Fibroblast of peridontal ligament (primary cell): ENCODE measurements at regions not wholly inside any gene's neighbourhood (a gene's known extent, or its start where the extent isn't known, plus 50 kb on each side); places are given as distances from the start of the nearest gene placed in this dataset.

Source experiments
- DNase-seq: peaks from one replicate; pipeline ENCODE4 v3.0.0-alpha.2; 2010; ENCODE audit errors: extremely low read depth

- peak; percentile 32 for DNase-seq
Measured at GRCh38 chr2:18829976-18830375, 240.6 kb upstream of the NT5C1B start.

GRCh38 chr2:18829251-18829902 lies 240.0 kb upstream of the NT5C1B start:
- peak; percentile 45 for DNase-seq

GRCh38 chr2:18828296-18828695 lies 238.9 kb upstream of the NT5C1B start:
- DNase-seq: no peak

- no peak for DNase-seq
Measured at GRCh38 chr2:18825838-18826237, 236.5 kb upstream of the NT5C1B start.

- no peak for DNase-seq
Measured at GRCh38 chr2:18824915-18825314, 235.5 kb upstream of the NT5C1B start.

GRCh38 chr2:18824325-18824790 lies 235.0 kb upstream of the NT5C1B start:
- no peak for DNase-seq

GRCh38 chr2:18821431-18821830 lies 232.1 kb upstream of the NT5C1B start:
- no peak for DNase-seq

- DNase-seq: peak; percentile 17
Measured at GRCh38 chr2:18820966-18821365, 231.6 kb upstream of the NT5C1B start.

GRCh38 chr2:18819566-18819965 lies 230.2 kb upstream of the NT5C1B start:
- no peak for DNase-seq

GRCh38 chr2:18814387-18814786 lies 225.0 kb upstream of the NT5C1B start:
- DNase-seq: peak; percentile 93

- DNase-seq: no peak
Measured at GRCh38 chr2:18804536-18804935, 215.2 kb upstream of the NT5C1B start.

GRCh38 chr2:18803141-18803939 lies 214.0 kb upstream of the NT5C1B start:
- DNase-seq: no peak

- DNase-seq: no peak
Measured at GRCh38 chr2:18800240-18800971, 211.0 kb upstream of the NT5C1B start.

GRCh38 chr2:18799397-18799796 lies 210.0 kb upstream of the NT5C1B start:
- DNase-seq: no peak

GRCh38 chr2:18797133-18797845 lies 207.9 kb upstream of the NT5C1B start:
- DNase-seq: no peak

- DNase-seq: peak; percentile 84
Measured at GRCh38 chr2:18795906-18796305, 206.5 kb upstream of the NT5C1B start.

- DNase-seq: no peak
Measured at GRCh38 chr2:18792684-18793083, 203.3 kb upstream of the NT5C1B start.

- DNase-seq: peak; percentile 21
Measured at GRCh38 chr2:18792226-18792629, 202.9 kb upstream of the NT5C1B start.

- DNase-seq: no peak
Measured at GRCh38 chr2:18791172-18791797, 201.9 kb upstream of the NT5C1B start.

- DNase-seq: no peak
Measured at GRCh38 chr2:18790509-18791171, 201.3 kb upstream of the NT5C1B start.

GRCh38 chr2:18788592-18788991 lies 199.2 kb upstream of the NT5C1B start:
- peak; percentile 34 for DNase-seq
